ENCODE measurements at regions not wholly inside any gene's neighbourhood (a gene's known extent, or its start where the extent isn't known, plus 50 kb on each side); places are given as distances from the start of the nearest gene placed in this dataset.

DNA sequence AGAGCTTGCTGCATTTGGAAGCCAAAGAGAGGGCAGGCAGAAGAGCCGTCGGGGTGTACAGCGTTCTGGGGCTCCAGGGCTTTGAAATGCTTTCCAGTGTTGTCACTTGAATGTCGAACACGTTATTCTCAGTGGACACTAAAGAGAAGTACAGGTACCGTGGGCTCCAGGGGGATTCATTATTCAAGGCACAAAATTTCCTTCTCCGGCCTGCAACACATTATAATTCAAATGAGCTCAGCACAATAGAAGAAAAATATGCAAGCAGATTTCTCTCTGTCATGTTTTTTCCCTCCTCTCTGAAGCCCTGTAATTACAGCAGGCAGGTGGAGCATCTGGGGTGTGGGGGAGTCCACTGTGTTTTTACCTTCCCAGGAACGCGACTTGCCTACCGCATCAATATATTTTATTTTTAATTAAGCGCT lies 293.1 kb downstream of the ZSWIM6 start:
- Histone ChIP-seq H2AFZ (ENCODE audit: low read depth) (no peak overlapping the region), H3K9ac (no peak overlapping the region), H4K20me1 (ENCODE audit: insufficient read depth) (no peaks in the 10 kb centered on the region), H3F3A (replicated peaks; ENCODE audit: insufficient read depth) (no peaks in the 10 kb centered on the region), H3K4me3 (ENCODE audit: low read depth in 2 of 2, low read length in 1 of 2) (no peak overlapping the region), H3K79me2 (ENCODE audit: insufficient read depth) (no peaks in the 10 kb centered on the region), H3K27me3 (ENCODE audit: insufficient read depth) (no peaks in the 10 kb centered on the region), H3K27ac (ENCODE audit: low read depth in 2 of 2, low read length in 1 of 2) (no peak overlapping the region), H3K4me2 (no peak overlapping the region), H3K36me3 (replicated peaks in 1 of 2; ENCODE audit: control insufficient read depth in 1 of 2, insufficient read depth in 2 of 2, low read length in 1 of 2) (no peaks in the 10 kb centered on the region), H3K9me3 (no peaks in the 10 kb centered on the region), H3K9me2 (no peaks in the 10 kb centered on the region), H3K4me1 (ENCODE audit: control insufficient read depth in 1 of 2, insufficient read depth in 2 of 2, low read depth in 1 of 2, low read length in 1 of 2) (peaks cover 0 to 11% of the 10 kb centered on the region in 2 experiments; a peak in 1 of 4 replicates)
- no peak for TF ChIP-seq JUND (IDR thresholded peaks at IDR 0.05)
- POLR2A ChIA-PET = no interaction called here
- CTCF ChIA-PET = interaction anchor here (1.0 to 1.2 kb wide), 2 partner anchors 10 to 12 kb away, joined by 3 read pairs; no protein-coding TSS in a partner anchor
- no peak for DNase-seq
- WGBS (ENCODE audit: low lambda C conversion rate) = 86% methylated on average over 11 of the region's 11 CpGs

DNA sequence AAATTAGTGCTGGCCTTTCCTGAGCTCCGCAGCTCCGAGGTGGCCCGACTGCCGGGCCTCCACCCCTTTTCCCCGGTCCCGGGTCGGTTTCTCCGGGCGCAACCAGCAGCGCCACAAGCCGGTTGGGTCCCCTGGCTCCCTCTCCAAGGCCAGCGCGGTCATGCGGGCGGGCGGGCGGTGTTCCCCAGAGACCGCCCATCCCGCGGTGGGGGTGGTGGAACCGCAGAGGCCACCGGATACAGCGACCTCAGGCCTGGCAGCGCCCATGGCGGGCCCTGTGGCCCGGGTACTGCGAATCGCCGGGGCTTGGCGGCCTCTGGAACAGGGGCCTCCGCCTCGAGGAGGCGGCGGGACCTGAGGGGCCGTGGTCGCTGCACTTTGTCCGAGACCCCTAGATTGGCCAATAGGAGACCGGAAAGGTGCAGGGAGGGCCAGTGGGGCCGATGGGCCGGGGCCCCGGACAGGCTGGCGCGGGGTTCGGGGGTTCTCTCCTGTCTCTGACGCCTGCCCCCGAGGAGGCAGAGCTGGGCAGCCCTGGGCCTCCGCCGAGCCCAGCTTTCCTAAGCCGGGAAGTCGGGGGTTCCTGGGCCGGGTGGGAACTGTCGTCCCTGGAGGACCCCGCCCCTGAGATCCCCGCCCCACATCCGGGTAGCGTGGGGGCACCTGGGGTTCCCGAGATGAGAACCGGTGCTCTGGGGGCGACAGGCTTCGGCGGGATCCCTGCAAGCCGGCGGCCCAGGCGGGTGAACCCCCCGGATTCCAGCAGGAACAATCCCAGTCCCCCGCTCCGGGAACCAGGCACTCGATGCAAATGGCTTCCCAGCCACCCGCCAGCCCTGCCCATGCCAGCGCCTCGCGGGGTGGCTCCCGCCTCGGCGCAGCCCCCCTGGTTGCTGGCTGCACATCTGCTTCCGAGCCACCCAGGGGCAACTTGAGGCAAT lies 293.9 kb downstream of the ZSWIM6 start:
- Histone ChIP-seq H3K36me3 (replicated peaks in 1 of 2; ENCODE audit: control insufficient read depth in 1 of 2, insufficient read depth in 2 of 2, low read length in 1 of 2) (no peaks in the 10 kb centered on the region), H4K20me1 (ENCODE audit: insufficient read depth) (no peaks in the 10 kb centered on the region), H3K27me3 (ENCODE audit: insufficient read depth) (no peaks in the 10 kb centered on the region), H3K4me1 (ENCODE audit: control insufficient read depth in 1 of 2, insufficient read depth in 2 of 2, low read depth in 1 of 2, low read length in 1 of 2) (peaks cover 0 to 7% of the 10 kb centered on the region in 2 experiments; a peak in 1 of 4 replicates), H3F3A (replicated peaks; ENCODE audit: insufficient read depth) (no peaks in the 10 kb centered on the region), H3K4me2 (no peak overlapping the region), H3K27ac (ENCODE audit: low read depth in 2 of 2, low read length in 1 of 2) (no peak overlapping the region), H3K79me2 (ENCODE audit: insufficient read depth) (no peaks in the 10 kb centered on the region), H3K9me2 (no peaks in the 10 kb centered on the region), H3K9ac (no peak overlapping the region), H3K9me3 (no peaks in the 10 kb centered on the region), H2AFZ (ENCODE audit: low read depth) (no peak overlapping the region), H3K4me3 (ENCODE audit: low read depth in 2 of 2, low read length in 1 of 2) (no peak overlapping the region)
- DNase-seq = no peak
- POLR2A ChIA-PET = no interaction called here
- CTCF ChIA-PET = interaction anchor here (0.6 to 1.2 kb wide), 2 partner anchors 12 to 547 kb away, joined by 3 read pairs; no protein-coding TSS in a partner anchor
- 73% methylated on average over 39 of the region's 76 CpGs for WGBS (ENCODE audit: low lambda C conversion rate)
- TF ChIP-seq YY1 (IDR thresholded peaks at IDR 0.05; ENCODE audit: low read depth) = no peak
- TF ChIP-seq FOXM1 (IDR thresholded peaks at IDR 0.05; ENCODE audit: low read depth) = no peak
- no peak for TF ChIP-seq GABPA (IDR thresholded peaks at IDR 0.05; ENCODE audit: low read depth)
- no peak for TF ChIP-seq TEAD4 (IDR thresholded peaks at IDR 0.05; ENCODE audit: borderline replicate concordance, insufficient read depth)
- TF ChIP-seq, protein P1, sequence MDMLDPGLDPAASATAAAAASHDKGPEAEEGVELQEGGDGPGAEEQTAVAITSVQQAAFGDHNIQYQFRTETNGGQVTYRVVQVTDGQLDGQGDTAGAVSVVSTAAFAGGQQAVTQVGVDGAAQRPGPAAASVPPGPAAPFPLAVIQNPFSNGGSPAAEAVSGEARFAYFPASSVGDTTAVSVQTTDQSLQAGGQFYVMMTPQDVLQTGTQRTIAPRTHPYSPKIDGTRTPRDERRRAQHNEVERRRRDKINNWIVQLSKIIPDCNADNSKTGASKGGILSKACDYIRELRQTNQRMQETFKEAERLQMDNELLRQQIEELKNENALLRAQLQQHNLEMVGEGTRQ (IDR thresholded peaks at IDR 0.05; ENCODE audit: borderline replicate concordance, low read depth, low read length) = no peak
- no peak for TF ChIP-seq EP300 (IDR thresholded peaks at IDR 0.05; ENCODE audit: borderline replicate concordance in 1 of 2, low read depth in 1 of 2, low read length in 1 of 2)
- no peak for TF ChIP-seq CHD2 (IDR thresholded peaks at IDR 0.05; ENCODE audit: low read length, partially characterized antibody)
- TF ChIP-seq, protein P2, sequence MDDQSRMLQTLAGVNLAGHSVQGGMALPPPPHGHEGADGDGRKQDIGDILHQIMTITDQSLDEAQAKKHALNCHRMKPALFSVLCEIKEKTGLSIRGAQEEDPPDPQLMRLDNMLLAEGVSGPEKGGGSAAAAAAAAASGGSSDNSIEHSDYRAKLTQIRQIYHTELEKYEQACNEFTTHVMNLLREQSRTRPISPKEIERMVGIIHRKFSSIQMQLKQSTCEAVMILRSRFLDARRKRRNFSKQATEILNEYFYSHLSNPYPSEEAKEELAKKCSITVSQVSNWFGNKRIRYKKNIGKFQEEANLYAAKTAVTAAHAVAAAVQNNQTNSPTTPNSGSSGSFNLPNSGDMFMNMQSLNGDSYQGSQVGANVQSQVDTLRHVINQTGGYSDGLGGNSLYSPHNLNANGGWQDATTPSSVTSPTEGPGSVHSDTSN (IDR thresholded peaks at IDR 0.05) = no peak
- TF ChIP-seq POLR2AphosphoS5 (IDR thresholded peaks at IDR 0.05; ENCODE audit: low read depth, low read length) = no peak
- no peak for TF ChIP-seq SMC3 (IDR thresholded peaks at IDR 0.05; ENCODE audit: low read depth, low read length)
- TF ChIP-seq FOSL2 (IDR thresholded peaks at IDR 0.05; ENCODE audit: borderline replicate concordance, low read depth) = no peak
- TF ChIP-seq, protein P3, sequence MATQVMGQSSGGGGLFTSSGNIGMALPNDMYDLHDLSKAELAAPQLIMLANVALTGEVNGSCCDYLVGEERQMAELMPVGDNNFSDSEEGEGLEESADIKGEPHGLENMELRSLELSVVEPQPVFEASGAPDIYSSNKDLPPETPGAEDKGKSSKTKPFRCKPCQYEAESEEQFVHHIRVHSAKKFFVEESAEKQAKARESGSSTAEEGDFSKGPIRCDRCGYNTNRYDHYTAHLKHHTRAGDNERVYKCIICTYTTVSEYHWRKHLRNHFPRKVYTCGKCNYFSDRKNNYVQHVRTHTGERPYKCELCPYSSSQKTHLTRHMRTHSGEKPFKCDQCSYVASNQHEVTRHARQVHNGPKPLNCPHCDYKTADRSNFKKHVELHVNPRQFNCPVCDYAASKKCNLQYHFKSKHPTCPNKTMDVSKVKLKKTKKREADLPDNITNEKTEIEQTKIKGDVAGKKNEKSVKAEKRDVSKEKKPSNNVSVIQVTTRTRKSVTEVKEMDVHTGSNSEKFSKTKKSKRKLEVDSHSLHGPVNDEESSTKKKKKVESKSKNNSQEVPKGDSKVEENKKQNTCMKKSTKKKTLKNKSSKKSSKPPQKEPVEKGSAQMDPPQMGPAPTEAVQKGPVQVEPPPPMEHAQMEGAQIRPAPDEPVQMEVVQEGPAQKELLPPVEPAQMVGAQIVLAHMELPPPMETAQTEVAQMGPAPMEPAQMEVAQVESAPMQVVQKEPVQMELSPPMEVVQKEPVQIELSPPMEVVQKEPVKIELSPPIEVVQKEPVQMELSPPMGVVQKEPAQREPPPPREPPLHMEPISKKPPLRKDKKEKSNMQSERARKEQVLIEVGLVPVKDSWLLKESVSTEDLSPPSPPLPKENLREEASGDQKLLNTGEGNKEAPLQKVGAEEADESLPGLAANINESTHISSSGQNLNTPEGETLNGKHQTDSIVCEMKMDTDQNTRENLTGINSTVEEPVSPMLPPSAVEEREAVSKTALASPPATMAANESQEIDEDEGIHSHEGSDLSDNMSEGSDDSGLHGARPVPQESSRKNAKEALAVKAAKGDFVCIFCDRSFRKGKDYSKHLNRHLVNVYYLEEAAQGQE (IDR thresholded peaks at IDR 0.05; ENCODE audit: low read depth, low read length) = no peak
- TF ChIP-seq, protein P4, sequence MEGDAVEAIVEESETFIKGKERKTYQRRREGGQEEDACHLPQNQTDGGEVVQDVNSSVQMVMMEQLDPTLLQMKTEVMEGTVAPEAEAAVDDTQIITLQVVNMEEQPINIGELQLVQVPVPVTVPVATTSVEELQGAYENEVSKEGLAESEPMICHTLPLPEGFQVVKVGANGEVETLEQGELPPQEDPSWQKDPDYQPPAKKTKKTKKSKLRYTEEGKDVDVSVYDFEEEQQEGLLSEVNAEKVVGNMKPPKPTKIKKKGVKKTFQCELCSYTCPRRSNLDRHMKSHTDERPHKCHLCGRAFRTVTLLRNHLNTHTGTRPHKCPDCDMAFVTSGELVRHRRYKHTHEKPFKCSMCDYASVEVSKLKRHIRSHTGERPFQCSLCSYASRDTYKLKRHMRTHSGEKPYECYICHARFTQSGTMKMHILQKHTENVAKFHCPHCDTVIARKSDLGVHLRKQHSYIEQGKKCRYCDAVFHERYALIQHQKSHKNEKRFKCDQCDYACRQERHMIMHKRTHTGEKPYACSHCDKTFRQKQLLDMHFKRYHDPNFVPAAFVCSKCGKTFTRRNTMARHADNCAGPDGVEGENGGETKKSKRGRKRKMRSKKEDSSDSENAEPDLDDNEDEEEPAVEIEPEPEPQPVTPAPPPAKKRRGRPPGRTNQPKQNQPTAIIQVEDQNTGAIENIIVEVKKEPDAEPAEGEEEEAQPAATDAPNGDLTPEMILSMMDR (IDR thresholded peaks at IDR 0.05) = no peak
- no peak for TF ChIP-seq RAD21 (IDR thresholded peaks at IDR 0.05; ENCODE audit: low read length)
- no peak for TF ChIP-seq TCF12 (IDR thresholded peaks at IDR 0.05)
- TF ChIP-seq, protein P5, sequence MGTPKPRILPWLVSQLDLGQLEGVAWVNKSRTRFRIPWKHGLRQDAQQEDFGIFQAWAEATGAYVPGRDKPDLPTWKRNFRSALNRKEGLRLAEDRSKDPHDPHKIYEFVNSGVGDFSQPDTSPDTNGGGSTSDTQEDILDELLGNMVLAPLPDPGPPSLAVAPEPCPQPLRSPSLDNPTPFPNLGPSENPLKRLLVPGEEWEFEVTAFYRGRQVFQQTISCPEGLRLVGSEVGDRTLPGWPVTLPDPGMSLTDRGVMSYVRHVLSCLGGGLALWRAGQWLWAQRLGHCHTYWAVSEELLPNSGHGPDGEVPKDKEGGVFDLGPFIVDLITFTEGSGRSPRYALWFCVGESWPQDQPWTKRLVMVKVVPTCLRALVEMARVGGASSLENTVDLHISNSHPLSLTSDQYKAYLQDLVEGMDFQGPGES (IDR thresholded peaks at IDR 0.05; ENCODE audit: low read depth, low read length) = no peak
- TF ChIP-seq NFIC (IDR thresholded peaks at IDR 0.05; ENCODE audit: borderline replicate concordance) = no peak
